ENCODE measurements at regions not wholly inside any gene's neighbourhood (a gene's known extent, or its start where the extent isn't known, plus 50 kb on each side); places are given as distances from the start of the nearest gene placed in this dataset.

- no peak for FAIRE-seq
- no peak overlapping the region for H2AFZ ChIP-seq (ENCODE audit: low read depth, low read length)
- no peak overlapping the region for H3K4me2 ChIP-seq (ENCODE audit: insufficient read depth, low read length)
- H3K9me1 ChIP-seq (replicated peaks; ENCODE audit: control insufficient read depth, extremely low read depth, insufficient read depth, low read length), result no peaks in the 10 kb centered on the region
- H3K4me1 ChIP-seq (ENCODE audit: control insufficient read depth, extremely low read depth, insufficient read depth, low read length), result no peaks in the 10 kb centered on the region
- no peak overlapping the region for H3K9ac ChIP-seq (replicated peaks; ENCODE audit: extremely low read depth, insufficient read depth, low read length)
- peaks cover 2% of the 10 kb centered on the region for H3K9me3 ChIP-seq (replicated peaks; ENCODE audit: control insufficient read depth, insufficient read depth, low read length)
- H3K79me2 ChIP-seq (ENCODE audit: control insufficient read depth, insufficient read depth, low read length), result no peaks in the 10 kb centered on the region
- H4K20me1 ChIP-seq (replicated peaks; ENCODE audit: control insufficient read depth, extremely low read depth, insufficient read depth, low read length), result no peaks in the 10 kb centered on the region
- no peaks in the 10 kb centered on the region for H3K27me3 ChIP-seq (ENCODE audit: control insufficient read depth in 2 of 2, insufficient read depth in 2 of 2, low read length in 2 of 2)
- dilution Hi-C loops (cut with MboI; ENCODE audit: extremely low pct_ligation_motif_present, low sequenced_read_pairs), result no loop called here
- no peak overlapping the region for H3K27ac ChIP-seq (ENCODE audit: insufficient read depth, low read depth, low read length)
- no peak for DNase-seq (ENCODE audit: low read depth, low spot score)
- no peak for TF ChIP-seq MAX (IDR thresholded peaks at IDR 0.05; ENCODE audit: insufficient read depth, insufficient read length)
- no peak for TF ChIP-seq POLR2A (IDR thresholded peaks at IDR 0.05; ENCODE audit: low read depth, low read length)
- no peak for TF ChIP-seq JUN (IDR thresholded peaks at IDR 0.05; ENCODE audit: borderline replicate concordance, insufficient read depth, insufficient read length, low read depth)
- no peak for TF ChIP-seq GATA2 (IDR thresholded peaks at IDR 0.05; ENCODE audit: insufficient read depth, insufficient read length, low read depth, low read length)
- TF ChIP-seq CTCF (IDR thresholded peaks at IDR 0.05; ENCODE audit: extremely low read depth in 1 of 2, insufficient read depth in 1 of 2, low read depth in 1 of 2, low read length in 2 of 2), result no peak
- no peak for TF ChIP-seq EZH2 (IDR thresholded peaks at IDR 0.05; ENCODE audit: borderline replicate concordance, low read depth, low read length, severe bottlenecking)
- no peak overlapping the region for H3K4me3 ChIP-seq (replicated peaks in 1 of 3; ENCODE audit: insufficient read depth in 1 of 3, low read depth in 1 of 3, low read length in 3 of 3)
- ChIA-PET CTCF (no interaction called here), POLR2A (no interaction called here)
- no TSS peak for BruUV-seq (replicated peaks)
- H3K36me3 ChIP-seq (ENCODE audit: control insufficient read depth in 2 of 2, extremely low read depth in 1 of 2, insufficient read depth in 2 of 2, low read length in 2 of 2), result no peaks in the 10 kb centered on the region
- intact Hi-C loops (cut with micrococcal nuclease), result no loop called here
These were observed 1270.8 kb downstream of the MRPL39 start for GRCh38 chr21:24336491-24336890.

GRCh38 chr21:24323536-24323935 is 1283.7 kb downstream of the MRPL39 start:
- no peak overlapping the region for H3K9ac ChIP-seq (replicated peaks; ENCODE audit: extremely low read depth, insufficient read depth, low read length)
- TF ChIP-seq FOS (IDR thresholded peaks at IDR 0.05; ENCODE audit: borderline replicate concordance, insufficient read depth, low read length) (no peak), MAX (IDR thresholded peaks at IDR 0.05; ENCODE audit: insufficient read depth, insufficient read length) (no peak), POLR2AphosphoS5 (IDR thresholded peaks at IDR 0.05; ENCODE audit: insufficient read depth, low read depth, low read length) (no peak), POLR2A (IDR thresholded peaks at IDR 0.05; ENCODE audit: low read depth, low read length) (no peak), GATA2 (IDR thresholded peaks at IDR 0.05; ENCODE audit: insufficient read depth, insufficient read length, low read depth, low read length) (no peak), CTCF (IDR thresholded peaks at IDR 0.05; ENCODE audit: extremely low read depth in 1 of 2, insufficient read depth in 1 of 2, low read depth in 1 of 2, low read length in 2 of 2) (no peak), JUN (IDR thresholded peaks at IDR 0.05; ENCODE audit: borderline replicate concordance, insufficient read depth, insufficient read length, low read depth) (no peak), EZH2 (IDR thresholded peaks at IDR 0.05; ENCODE audit: borderline replicate concordance, low read depth, low read length, severe bottlenecking) (no peak), MYC (IDR thresholded peaks at IDR 0.05; ENCODE audit: low read depth, low read length) (no peak)
- no peak overlapping the region for H2AFZ ChIP-seq (ENCODE audit: low read depth, low read length)
- BruUV-seq (replicated peaks), result no TSS peak
- no peaks in the 10 kb centered on the region for H3K79me2 ChIP-seq (ENCODE audit: control insufficient read depth, insufficient read depth, low read length)
- dilution Hi-C loops (cut with MboI; ENCODE audit: extremely low pct_ligation_motif_present, low sequenced_read_pairs), result no loop called here
- no peak for FAIRE-seq
- H4K20me1 ChIP-seq (replicated peaks; ENCODE audit: control insufficient read depth, extremely low read depth, insufficient read depth, low read length), result no peaks in the 10 kb centered on the region
- no peaks in the 10 kb centered on the region for H3K9me3 ChIP-seq (replicated peaks; ENCODE audit: control insufficient read depth, insufficient read depth, low read length)
- H3K27ac ChIP-seq (ENCODE audit: insufficient read depth, low read depth, low read length), result no peak overlapping the region
- CTCF ChIA-PET, result no interaction called here
- H3K4me3 ChIP-seq (replicated peaks in 1 of 3; ENCODE audit: insufficient read depth in 1 of 3, low read depth in 1 of 3, low read length in 3 of 3), result no peak overlapping the region
- no peak for DNase-seq (ENCODE audit: low read depth, low spot score)
- no peaks in the 10 kb centered on the region for H3K9me1 ChIP-seq (replicated peaks; ENCODE audit: control insufficient read depth, extremely low read depth, insufficient read depth, low read length)
- POLR2A ChIA-PET, result no interaction called here
- no peaks in the 10 kb centered on the region for H3K36me3 ChIP-seq (ENCODE audit: control insufficient read depth in 2 of 2, extremely low read depth in 1 of 2, insufficient read depth in 2 of 2, low read length in 2 of 2)
- no peaks in the 10 kb centered on the region for H3K27me3 ChIP-seq (ENCODE audit: control insufficient read depth in 2 of 2, insufficient read depth in 2 of 2, low read length in 2 of 2)
- H3K4me1 ChIP-seq (ENCODE audit: control insufficient read depth, extremely low read depth, insufficient read depth, low read length), result no peaks in the 10 kb centered on the region
- intact Hi-C loops (cut with micrococcal nuclease), result no loop called here
- no peak overlapping the region for H3K4me2 ChIP-seq (ENCODE audit: insufficient read depth, low read length)

All from endothelial cell of umbilical vein (primary cell).